HEK293T (cell line): ENCODE measurements at regions not wholly inside any gene's neighbourhood (a gene's known extent, or its start where the extent isn't known, plus 50 kb on each side); places are given as distances from the start of the nearest gene placed in this dataset.

Experiments
- FOXM1 ChIP-seq: fragments of 450-650 bp; IDR thresholded peaks from 2 replicates; pipeline ENCODE4 v1.6.1; 2017; ENCODE audit warnings: mild to moderate bottlenecking, borderline replicate concordance
- L3MBTL2 ChIP-seq: fragments of 450-650 bp; conservative IDR thresholded peaks from 2 replicates; pipeline ENCODE4 v1.6.1; 2016; ENCODE audit warnings: mild to moderate bottlenecking
- SP1 ChIP-seq: fragments of 450-650 bp; IDR thresholded peaks from 2 replicates; pipeline ENCODE4 v1.6.1; 2017

- TF ChIP-seq L3MBTL2 (no peak), FOXM1 (no peak), SP1 (no peak)
Observed at GRCh38 chr6:56311533-56312448, 64.4 kb upstream of the COL21A1 start.
